GM21528 (cell line): ENCODE measurements at regions not wholly inside any gene's neighbourhood (a gene's known extent, or its start where the extent isn't known, plus 50 kb on each side); places are given as distances from the start of the nearest gene placed in this dataset.

Experiments used
- ATAC-seq: cut with Tn5 transposase; IDR thresholded peaks from one replicate; pipeline ENCODE4 v1.9.1; 2021; ENCODE audit warnings: mild to moderate bottlenecking, moderate library complexity; ENCODE audit not compliant: unreplicated experiment, low FRiP score

DNA sequence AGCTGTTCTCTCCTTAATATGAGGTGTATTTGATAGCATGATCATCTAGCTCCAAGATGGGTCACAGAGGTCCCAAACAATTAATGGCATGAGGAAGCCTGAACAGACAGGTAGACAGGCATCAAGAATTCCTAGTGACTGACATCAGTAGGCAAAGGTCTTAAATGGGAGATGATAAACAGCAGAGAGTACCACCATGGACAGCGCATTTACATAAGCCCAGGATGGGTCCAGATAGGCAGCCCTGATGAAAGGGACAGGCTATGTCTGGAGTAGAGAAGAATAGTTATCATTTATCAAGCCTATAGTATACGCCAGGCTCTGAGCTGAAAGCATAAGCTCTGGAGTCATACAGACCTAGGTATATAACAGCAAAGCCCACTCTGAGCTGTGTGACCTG lies 434.7 kb upstream of the SETBP1 start:
- no peak for ATAC-seq

DNA sequence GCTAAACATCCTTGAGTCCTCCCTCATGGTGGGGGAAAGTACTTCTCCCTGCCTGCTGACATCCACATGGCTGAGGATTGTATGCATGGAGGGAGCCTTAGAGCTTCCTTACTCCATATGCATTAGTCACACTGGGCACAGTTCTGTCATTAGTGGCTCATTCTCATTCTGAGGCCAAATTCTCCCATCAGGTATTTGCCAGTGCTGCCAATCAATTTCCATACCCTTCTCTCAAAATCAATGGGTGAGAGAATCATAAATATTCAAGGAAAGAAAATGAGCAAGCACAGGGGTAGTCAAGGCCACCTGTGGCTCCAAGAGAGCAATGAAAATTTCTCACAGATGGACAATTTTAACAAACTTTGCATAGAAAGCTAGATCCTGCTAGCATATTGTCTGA lies 422.6 kb upstream of the SETBP1 start:
- no peak for ATAC-seq

DNA sequence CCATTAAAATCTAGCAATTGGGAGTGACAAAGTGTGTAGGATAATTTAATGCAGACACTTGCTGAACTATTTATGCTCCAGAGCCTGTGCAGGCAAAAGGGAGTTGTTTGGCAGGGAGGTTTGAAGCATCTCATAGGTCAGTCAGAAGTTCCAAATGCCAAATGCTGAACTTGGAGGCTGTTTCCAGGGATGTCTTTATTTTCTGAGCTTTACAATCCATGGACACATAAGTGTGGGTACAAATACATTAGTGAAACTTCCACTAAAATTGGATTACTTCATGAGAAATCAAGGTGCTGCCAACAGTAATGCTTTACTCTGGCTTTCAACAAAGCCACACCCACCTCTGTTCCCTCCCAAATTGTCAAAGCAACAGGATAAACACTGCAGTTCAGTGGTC lies 422.1 kb upstream of the SETBP1 start:
- no peak for ATAC-seq

DNA sequence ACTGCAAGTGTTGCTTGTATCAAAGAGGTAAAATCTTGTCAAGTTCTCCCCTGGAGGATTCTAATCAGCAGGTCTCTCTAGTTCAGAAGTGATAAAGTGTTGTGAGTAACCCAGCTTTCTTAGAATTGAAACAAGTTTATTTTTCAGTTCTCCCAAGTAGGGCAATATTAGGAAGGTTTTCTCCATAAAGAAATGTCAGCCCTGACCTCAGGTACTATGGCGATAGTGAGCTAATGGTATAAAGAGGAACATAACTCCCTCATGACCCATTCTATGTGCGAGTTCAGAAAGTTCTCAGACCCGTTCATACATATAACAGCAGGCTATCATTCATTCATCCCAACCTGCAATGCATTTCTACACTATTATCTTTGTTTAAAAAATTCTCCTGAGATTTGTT lies 421.1 kb upstream of the SETBP1 start:
- ATAC-seq: no peak

DNA sequence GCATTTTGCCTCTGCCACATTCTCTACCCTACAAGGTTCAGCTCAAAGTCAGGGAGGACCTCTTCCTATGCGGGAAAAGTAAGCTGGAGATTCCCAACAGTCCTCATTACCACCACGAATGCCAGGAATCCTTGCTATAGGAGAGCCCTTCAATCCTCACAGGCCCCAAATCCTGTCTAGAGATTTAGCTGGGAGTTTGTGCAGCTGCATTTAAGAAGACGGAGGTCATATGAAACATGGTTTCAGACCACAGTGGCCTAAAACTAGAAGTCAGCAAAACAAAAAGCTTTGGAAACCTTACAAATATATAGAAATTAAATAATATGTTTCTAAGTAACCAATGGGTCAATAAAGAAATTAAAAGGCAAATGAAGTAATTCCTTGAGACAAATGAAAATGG lies 415.3 kb upstream of the SETBP1 start:
- no peak for ATAC-seq

DNA sequence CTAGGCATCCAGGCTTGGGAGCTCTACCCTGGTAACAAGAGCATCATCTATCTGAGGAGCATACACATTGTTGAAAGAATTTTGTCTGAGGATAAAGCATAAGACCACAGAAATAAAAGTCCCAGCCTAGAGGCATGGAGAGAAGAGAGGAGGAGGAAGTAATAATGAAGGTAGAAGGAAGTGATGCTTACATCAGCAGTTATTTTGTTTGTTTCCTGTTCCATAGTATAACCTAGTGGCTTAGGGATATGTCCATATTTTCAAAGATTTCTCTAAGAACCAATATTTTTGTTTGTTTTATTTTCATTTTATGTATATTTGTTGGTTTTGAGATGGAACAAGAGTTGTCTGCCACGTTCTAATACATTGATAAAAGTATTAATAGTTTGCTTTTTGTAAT lies 407.4 kb upstream of the SETBP1 start:
- ATAC-seq: no peak

DNA sequence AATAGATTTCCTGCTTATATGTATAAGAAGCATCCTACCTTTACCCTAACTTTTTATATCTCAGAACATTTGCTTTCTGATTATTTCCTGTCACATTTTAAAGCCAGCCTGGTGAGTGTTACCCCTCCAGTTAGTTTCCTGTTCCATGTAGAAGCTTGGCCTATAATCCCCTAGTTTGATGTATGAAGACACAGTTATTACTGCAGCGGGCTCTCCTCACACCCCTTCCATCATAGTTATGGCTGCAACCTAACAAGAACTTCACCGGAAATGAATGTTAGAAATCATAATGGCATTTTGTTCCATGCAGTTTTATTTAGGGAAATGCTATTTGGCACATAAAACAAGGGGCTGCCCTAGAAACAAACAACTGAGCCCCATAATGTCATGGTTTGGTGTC lies 400.2 kb upstream of the SETBP1 start:
- no peak for ATAC-seq

DNA sequence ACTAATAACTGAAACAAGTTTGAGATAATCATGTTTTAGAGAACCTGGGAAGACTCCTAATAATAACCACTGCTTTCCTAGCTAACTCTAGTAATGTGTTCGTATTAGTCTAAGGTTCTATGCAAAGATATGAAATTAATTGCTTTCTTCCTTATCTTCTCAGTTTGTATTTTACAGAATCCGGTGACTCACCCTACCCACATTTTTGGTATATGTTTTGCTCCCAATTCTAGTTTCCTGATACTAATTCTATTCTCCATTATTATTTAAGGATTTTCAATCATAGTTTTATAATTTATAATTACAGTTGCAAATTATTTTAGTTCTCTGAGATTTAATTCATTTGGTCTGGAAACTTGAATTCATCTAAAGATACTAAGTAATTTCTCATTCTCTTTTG lies 394.6 kb upstream of the SETBP1 start:
- no peak for ATAC-seq

DNA sequence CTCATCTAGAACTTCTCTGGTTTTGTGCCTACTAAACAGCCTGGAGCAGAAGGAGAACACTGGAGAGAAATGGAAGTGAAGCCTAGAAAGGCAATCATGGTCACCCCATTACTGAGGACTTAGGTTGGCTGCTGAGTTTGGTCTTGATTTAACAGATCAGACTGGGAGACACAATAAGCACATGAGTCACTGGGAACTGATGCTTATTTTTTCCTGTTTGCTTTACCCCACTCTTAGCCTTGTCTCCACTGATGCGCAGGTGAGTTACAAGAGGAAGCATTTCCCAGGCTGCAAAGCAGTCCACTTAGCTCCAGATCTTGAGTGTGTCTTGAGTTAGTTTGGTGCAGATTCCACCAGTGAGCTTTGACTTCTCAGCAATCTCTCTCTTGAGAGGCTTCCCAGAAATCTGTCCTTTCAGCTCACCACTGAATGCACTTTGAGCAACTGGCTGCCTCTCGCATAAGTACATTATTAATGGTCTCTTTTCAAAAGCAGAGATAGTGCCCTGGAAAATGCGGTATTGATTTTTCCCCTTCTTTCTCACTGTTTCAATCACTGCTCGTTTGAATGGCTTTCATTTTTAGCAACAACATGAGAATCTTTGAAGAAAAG lies 390.2 kb upstream of the SETBP1 start:
- ATAC-seq: no peak

DNA sequence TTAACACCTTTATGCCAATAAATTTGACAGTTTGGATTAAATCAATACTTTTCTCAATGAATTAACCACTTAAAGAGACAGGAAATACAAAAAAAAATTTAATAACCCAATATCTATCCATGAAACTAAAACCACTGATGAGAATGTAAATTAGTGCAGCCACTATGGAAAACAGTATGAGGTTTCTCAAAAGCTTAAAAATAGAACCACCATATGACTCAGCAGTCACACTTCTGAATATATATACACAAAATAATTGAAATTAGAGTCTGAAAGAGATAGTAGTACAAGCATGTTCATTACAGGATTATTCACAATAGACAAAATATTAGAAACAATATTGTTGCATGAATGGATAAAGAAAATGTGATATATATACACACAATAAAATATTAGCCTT lies 382.1 kb upstream of the SETBP1 start:
- no peak for ATAC-seq

DNA sequence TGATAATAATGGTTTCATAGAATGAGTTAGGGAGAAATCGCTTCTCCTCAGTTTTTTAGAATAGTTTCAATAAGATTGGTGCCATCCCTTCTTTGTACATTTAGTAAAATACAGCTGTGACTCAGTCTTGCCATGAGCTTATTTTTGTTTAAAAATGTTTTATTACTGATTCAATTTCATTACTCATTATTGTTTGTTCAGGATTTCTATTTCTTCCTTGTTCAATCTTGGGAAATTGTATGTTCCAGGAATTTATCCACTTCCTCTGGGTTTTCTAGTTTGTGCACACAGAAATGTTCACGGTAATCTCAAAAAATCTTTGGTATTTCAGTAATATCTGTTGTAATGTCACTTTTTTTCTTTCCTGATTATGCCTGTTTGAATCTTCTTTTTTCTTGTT lies 371.5 kb upstream of the SETBP1 start:
- no peak for ATAC-seq

DNA sequence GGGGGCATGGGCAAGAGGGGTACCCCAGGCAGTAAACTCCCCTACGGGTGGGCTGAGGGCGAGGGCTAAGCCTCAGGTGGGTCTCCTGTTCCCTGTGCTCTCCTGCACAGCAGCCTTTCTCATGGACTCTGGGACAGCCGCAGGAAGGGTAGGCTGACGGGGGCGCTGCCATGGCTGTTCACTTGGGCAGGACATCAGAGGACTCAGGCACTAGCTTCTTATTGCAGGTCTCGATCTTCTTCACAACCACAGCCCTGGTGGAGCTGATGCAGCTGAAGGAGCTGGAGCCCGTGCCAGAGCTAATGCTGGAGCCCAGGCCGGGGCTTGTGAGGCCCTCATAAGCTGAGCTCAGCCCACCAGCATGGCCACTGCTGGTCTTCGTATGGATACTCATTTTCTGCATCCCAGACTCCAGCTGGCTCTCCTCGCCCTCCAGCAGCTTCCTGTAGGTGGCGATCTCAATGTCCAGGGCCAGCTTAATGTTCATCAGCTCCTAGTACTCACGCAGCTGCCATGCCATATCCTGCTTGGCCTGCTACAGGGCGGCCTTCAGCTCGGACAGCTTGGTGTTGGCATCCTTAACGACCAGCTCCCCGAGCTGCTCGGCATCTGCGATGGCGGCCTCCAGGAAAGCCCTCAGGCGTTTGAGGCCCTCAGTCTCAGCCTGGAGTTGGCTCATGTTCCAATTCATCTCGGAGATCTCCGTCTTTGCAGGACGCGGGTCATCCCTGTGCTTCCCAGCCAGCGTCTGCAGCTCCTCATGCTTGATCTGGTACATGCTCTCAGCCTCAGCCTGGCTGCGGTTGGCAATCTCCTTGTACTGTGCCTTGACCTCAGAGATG lies 359.8 kb upstream of the SETBP1 start:
- no peak for ATAC-seq

DNA sequence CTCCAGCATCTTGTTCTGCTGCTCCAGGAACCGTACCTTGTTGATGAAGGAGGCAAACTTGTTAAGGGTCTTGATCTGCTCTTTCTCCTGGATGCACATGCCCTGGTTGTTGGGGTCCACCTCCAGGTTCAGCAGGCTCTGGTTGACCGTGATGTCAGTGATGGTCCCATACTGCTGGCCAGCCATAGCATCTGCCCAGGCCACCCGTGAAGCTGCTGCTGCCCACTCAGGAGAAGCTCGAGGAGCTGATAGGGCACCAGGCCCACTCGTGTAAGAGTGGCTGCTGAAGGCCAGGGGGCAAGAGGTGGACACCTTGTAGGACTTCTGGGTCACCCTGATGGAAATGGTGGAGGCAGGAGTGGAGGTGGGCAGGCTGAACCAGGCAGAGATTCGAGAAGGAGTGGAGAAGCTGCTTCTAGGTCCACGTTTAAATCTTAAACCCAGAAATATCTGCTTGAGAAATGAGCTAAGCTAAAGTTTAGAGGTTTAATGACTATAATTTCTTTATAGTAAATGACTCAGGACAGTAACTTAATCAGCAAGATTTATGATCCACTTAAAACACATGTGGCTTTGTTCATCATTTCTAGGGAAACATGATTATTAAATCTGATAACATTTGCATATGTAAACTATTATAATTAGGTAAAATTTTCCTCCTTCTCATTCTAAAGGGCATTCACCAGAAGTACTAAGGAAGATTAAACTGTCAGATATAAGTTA lies 358.7 kb upstream of the SETBP1 start:
- ATAC-seq: no peak

DNA sequence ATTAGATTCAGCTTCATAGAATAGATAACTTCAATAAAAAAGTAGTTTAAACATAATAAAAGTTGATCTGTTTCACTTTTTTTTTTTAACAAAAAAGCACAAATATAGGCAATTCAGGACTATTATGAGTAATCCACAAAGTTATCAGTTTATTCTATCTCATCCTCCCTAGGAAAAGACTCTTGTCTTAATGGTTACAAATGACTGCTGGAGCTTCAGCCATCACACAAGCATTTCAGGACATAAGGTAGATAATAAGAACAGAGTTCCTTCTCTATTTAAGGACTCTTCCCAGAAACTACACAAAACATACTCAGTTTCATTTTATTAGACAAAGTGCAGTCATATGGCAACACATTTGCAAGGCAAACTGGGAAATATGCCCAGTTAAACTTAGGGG lies 357.6 kb upstream of the SETBP1 start:
- ATAC-seq: no peak

DNA sequence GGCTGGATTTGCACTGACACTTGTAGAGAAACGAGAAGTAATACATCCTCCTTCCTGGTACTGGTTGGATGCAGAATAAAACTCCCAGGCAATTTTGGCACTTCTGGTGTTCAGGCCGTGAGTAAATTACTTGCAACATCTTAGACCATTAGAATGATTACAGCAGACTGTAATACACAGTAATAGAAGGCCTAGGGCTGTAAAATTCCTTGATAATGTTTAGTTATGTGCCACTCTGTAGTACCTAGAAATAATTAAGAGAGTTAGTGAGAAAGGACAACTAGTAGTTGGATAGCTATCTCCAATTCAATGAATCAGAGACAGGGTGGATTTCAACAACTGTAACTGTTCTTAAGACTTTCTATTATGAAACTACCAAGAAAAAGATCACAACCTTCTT lies 356.3 kb upstream of the SETBP1 start:
- ATAC-seq: no peak

DNA sequence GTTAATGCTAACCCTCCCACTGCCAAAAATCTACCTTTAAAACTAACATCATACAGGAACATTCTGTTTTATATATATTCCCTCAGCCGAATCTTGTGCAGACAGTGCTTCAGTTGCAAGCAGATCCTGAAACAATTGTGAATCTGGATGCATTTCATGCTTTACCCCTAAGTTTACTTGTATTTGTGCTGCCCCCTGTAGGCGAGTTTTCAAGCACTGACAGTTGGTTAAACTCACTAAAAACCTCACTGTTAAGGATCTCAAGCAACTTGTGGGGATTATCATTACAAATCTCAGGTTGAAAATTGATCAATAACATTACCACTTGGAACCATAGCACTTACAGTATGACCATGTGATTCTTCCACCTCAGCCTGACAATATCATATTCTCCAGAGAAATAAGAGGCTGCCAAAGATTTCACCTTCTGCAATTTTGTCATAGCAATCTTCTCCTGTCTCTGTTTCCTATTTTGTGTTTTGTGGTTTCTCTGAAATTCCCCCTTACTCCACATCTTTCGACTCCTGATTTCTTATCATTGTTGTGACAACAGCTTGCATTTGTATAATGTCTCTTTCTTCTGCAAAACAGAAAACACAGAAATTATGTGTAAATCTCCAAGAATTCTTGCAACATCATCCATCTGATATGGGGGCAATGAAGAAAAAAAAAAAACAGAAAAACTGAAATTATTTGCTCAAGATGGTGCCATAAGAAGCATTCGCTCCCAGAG lies 354.6 kb upstream of the SETBP1 start:
- no peak for ATAC-seq

DNA sequence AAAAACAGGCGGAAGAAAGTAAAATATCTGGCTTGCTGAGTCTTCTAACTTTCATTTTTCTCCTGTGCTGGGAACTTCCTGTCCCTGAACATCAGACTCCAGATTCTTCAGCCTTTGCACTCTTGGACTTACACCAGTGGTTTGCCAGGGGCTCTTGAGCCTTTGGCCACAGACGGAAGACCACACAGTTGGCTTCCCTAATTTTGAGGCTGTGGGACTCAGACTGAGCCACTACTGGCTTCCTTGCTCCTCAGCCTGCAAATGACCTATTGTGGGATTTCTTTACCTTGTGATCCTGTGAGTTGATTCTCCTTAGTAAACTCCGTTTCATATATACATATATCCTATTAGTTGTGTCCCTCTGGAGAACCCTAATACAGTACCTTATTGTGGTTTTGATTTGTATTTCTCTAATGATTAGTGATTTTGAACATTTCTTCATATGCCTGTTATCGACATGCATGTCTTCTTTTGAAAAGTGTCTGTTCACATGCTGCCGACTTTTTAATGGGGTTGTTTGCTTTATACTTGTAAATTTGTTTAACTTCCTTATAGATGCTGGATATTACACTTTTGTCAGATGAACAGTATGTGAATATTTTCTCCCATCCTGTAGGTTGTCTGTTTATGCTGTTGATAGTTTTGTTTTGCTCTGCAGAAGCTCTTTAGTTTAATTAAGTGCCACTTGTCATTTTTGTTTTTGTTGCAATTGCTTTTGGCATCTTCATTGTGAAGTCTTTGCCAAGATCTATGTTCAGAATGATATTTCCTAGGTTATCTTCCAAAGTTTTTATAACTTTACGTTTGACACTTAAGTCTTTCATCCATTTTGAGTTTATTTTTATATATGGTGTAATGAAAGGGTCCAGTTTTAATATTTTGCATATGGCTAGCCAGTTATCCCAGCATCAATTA lies 348.8 kb upstream of the SETBP1 start:
- ATAC-seq: no peak

DNA sequence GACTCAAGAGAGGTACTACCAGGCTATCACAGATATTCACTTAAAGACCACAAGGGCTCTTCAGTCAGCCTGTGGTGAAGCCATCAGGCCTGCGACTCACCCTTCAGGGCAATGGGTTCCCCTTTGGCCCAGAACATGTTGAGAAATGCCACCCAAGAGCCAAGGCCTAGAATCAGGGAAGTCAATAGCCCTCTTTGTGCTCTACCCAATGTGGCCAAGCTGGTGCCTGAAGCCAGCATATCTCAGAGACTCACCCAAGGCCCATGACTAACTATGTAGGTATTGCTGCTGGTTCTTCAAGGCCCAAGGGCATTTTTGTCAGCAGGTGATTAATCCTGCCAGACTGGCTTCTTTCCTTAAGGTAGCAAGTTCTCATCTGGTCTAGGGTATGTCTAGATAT lies 338.9 kb upstream of the SETBP1 start:
- no peak for ATAC-seq

DNA sequence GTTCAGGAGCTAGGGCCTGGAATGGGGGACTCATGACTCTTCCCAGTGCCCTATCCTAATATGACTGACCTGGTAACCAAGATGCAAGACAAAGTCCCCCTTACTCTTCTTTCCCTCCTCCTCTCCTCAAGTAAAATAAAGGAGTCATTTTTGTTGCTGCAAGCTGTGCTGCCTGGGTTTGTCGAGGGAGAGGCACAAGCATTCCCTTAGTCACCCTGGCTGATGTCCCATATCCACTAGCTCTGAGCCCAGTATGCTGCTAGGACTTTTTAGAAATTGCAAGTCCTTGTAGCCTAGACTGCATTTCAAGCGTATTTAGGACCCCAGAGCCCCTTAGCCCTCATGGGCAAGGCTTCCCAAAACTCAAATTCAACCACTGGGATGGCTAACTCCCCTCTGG lies 338.5 kb upstream of the SETBP1 start:
- no peak for ATAC-seq

DNA sequence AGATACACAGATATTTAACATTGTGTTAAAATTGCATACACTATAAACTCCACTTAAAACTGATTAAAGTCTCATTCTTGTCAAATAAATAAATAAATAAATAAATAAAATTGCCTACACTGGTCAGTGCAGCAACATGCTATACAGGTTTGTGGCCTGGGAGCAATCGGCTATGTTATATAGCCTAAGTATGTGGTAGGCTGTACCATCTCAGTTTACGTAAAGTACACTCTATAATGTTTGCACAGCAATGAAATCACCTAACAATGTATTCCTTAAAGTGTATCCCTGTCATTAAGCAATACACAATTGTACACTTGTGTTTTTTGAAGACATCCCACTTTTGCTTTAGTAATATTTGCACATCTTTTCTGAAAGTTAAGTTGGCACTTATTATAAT lies 337.7 kb upstream of the SETBP1 start:
- ATAC-seq: no peak
